ENCODE measurements at regions not wholly inside any gene's neighbourhood (a gene's known extent, or its start where the extent isn't known, plus 50 kb on each side); places are given as distances from the start of the nearest gene placed in this dataset.

DNA sequence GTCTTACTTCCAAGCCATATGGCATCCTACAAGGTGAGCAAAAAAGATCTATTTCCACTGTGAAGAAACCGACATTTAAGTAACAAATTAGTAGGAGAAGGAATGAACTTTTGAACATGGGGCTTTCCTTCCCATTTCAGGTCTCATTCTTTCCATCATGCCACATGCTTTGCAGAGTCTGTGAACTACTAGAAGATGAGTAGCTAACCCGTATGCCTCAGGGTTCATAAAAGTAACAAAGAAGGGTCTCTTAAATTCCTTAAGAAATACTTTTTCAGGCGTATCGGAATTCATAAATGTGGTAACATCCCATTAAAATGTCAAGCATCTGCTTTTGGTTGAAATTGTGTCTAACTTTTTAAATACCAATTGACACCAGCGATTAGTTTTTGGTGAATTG lies 81.3 kb upstream of the TNS3 start:
- DNase-seq, result no peak

DNA sequence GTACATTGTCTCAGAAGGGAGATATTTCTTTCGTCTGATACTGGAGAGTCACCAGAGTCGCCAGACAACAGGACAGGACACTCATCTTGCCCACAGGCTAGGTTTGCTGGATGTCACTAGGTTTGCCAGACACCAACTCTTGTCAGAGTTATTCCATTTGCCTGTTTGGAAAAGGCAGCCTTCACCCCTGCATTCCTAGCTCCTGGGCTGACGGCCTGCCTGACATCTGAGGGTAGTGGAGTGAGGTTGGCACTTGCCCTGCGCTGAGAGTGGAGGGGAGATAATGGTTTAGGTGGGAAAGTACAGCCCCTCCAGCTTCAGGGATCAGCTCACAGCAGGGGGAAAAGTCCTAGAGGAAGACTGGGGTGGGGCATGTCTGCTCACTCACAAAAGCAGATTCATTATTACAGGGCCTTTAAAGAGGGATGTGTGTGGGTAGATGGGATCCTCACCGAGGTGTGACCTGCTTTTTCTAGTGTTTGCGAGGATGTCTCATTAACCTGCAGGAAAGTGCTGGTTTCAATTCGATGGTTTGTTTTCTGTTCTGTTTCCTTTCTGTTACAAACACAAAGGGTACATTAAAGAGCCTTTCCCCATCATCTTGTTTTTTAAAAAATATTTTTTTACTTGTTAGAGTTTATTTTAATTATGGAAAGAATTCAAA lies 79.3 kb upstream of the TNS3 start:
- no peak for DNase-seq

DNA sequence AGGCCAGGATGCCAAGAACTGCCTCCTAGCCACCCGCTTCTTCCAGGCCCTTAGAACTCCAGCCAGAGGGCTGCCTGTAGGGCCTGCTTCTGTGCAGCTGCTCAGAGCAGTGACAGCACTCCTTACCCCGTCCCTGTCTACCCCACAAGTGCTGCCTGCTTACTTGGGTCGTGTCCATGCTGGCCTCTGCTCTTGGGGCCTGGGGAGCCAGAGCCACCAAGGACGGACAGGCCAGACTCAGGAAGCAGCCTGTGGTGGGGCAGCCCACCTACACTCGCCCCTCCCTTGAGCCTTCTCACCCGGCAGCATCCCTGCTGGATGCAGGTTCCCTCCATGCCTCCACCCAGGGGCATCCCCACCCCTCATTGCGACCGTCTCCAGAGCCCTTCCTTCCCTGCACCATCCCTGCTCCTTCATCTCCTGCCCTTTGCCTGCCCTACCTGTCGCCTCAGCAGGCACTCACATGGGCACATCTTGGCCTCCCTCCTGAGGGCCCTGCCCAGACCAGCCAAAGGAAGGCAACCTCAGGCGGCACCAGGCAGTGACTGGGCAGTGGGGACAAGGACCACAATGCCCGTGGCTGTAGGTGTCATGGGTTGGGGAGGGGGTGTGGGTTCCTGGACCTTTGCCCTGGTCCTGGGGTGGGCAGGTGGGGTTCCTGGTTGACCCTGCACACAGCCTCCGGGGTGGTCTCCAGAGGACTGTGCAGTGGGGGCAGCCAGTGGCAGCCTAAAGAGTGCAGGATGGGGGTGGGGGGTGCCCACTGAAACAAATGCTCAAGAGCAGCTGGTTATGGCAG lies 78.0 kb upstream of the TNS3 start:
- no peak for DNase-seq

DNA sequence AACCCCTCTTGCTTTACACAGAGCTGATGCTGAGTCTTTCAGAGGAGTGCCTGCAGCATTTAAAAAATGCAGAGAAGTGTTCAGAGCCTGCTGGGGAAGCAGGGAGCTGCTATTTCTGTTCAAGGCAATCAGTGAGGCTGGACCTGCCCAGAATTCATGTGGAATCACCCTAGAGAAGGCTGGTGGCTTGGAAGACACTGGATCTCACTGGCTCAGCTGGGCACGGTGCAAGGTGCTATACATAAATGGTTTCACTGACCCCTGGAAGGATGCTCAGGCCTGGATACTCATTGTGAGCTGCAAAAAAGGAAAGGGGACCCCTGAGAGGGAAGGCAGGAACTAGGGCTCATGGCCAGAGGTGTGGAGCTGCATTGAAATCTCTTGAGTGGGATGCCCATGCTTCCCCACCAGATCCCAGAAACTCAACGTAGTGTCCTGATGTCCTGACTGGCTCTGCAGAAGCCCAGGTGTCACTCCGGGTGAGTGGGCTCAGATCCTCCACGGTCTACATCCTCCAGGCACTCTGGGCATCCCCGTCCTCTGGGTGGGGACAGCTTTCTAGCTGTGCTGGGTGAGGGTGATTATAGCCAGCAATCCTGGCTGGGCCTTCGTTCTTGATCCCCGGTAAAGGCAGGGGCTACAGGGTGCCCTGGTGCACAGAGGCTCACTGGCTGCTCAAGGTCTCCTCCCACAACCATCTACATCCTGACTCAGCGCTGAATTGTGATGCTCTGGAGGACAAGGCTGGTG lies 77.2 kb upstream of the TNS3 start:
- no peak for DNase-seq

DNA sequence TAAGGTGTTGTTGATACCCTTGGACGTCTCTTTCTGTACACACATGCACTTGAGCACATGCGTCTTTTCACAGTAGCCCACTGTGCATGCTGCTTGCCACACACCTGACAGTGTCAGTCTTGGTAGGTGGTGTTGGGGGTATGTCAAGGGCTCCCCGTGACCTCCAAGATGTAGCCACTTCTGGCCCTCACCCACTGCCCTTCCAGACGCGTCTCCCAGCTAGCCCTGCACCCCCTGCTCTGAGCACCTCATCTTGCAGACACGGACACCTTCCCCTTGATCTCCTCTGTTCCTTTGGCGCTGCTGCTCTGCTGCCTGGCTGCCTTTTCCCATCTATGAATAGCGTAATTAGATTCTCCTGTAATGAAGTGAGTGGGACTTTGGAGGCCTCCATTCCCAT lies 75.2 kb upstream of the TNS3 start:
- no peak for DNase-seq

DNA sequence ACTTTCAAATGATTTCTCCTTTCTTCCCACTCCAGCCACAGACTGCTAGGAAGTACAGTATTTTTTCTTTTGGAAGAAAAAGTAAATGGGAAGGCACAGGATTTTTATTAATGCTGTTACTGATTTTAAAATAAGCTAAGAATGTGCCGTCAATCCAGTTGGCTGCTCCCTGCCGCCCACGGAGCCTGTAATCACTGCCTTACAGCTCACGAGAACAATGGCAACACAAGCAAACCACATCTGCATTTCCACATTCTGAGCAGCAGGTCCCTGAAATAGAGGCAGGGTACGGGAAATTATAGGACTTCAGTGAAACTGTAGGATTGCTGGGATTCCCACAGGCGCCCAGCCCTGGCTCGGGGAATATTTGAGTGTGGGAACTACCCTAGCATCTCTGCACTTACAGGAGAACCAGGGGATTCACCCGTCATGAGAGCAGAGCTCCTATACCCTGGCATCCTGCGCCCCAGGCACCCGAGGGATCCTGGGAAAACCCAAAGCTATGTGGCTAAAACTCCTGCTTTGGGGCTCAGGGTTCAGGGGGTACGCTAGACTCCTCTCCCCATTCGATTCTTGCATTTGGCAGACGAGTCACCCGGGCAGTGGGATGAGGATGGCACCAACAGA lies 72.9 kb upstream of the TNS3 start:
- DNase-seq, result no peak

DNA sequence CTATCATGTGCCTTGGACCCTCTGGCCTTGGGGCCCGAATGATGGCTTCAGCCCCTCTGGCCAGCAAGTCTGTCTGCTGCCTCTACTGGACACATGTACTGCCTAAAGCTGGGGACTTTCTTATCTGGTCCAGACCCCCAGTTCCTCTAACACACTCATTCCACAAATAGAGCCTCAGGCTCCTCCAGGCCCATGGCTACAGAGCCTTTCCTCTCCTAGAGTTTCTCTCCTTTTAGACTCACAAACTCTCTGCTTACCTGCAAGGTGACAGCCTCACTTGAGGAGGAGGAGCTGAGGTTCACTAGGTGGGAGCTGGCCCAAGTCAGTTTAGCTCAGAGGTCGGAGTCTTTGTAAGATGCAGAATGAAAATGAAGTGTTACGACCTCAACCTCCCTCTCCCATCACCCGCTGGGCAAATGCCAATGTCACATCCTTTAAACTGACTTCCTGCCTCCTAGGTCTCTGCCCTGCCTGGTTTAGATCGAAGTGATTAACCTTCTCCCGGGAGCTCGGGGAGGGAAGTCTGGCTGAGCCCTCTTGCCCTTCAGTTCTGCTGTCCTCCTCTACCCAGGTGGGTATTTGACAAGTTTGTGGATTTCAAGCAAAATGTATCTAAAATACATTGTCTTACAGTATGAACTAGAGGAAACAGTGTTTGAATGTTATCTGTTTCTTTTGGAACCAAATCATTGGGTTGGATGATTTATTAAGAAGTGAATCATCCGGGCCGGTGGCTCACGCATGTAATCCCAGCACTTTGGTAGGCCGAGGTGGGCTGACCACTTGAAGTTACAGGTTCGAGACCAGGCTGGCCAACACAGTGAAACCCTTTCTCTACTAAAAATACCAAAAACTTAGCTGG lies 71.9 kb upstream of the TNS3 start:
- DNase-seq, result no peak

DNA sequence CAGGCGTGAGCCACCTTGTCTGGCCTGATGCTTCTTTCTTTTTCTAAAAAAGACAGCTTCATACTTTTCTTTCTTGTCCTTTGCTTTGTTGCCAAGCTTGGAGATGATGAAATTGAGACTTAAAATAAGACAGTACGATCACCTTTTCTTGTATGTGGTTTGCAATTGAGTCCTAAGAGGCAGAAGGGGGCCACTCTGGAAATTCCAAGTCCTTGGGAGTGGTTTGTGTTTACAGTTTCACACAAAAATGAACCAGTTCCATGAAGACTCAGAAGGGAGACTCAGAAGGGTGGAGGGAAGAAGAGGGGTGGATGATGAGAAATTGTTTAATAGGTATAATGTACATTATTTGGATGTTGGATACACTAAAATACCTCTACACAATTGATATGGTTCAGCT lies 70.7 kb upstream of the TNS3 start:
- DNase-seq, result no peak

DNA sequence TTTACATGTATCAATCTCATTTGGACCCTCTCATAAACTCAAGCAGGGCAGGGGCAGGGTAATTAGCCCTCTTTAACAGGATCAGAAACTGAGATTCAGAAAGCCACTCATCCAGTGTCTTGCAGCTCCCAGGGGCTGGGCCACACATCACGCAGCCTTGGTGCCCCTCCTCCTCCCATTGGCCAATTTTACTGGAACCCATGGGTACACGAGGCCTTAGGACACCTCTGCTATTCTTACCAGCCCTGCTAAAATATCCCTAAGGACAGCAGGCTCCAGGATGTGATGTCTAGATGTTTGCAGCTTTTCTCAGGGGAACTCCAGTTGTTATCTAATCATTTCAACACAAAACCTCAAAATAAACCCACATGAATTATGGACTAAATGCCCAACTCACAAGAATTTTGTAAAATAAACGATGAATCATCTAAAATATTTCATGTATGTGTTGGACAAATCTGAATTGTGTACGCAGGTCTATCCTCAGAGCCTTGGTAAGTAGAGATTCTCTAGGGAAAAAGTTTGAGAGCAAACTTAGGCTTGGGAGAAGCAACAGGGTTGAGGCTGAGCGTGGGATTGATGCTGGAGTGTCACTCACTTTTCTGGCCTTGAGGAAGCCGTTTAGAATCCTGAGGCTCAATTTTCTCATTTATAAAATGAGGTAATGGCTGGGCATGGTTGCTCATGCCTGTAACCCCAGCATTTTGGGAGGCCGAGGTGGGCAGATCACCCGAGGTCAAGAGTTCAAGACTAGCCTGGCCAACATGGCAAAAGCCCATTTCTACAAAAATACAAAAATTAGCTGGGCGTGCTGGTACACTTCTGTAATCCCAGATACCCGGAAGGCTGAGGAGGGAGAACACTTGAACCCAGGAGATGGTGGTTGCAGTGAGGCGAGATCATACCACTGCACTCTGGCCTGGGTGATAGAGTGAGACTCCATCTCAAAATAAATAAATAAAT lies 69.7 kb upstream of the TNS3 start:
- DNase-seq, result no peak

DNA sequence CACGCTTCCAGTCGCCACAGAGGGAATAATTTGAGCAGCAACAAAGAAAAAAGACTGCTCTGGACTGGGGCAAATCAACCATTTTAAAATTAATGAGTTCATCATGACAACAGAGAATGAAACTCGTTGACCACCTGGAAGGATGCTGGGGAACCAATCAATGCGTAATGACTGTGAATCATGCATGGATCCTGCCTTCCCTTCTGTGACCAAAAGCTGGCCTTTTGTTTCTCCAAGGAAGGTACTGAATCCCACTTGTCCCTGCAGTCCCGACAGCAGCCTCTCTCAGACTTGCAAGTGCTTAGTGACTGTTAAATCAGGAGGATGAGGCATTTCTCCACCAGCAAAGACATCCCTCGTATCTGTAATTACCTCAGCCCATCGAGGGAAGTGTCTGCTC lies 68.0 kb upstream of the TNS3 start:
- no peak for DNase-seq

DNA sequence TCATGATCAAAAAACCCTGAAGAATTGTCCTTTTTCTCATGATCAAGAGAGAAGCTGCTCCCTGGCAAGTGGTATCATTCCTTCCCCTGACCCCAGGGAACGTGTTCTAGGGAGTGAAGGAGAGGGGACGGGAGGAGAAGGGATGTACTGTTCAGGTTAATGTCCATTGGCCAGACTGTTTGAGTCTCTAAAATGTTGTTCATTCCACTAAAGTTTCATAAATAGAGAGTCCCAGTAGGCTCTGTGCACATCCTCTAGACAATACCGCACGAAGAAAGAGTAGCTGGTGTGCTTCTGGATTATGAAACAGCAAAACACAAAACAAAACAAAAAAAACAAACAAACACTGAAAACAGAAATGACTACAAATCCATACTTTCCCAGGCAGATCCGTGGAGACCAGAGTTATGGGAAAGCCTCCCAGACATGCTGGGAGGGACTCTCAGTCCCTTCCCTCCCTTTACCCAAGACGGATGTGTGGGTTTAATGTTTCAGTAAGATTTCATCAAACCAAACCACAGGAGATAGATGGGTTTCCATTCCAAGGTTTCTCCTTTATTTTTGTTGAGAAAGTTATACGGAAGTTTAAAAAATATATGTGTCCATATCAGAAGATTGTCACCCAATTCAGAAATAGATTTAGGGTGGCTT lies 66.5 kb upstream of the TNS3 start:
- no peak for DNase-seq

DNA sequence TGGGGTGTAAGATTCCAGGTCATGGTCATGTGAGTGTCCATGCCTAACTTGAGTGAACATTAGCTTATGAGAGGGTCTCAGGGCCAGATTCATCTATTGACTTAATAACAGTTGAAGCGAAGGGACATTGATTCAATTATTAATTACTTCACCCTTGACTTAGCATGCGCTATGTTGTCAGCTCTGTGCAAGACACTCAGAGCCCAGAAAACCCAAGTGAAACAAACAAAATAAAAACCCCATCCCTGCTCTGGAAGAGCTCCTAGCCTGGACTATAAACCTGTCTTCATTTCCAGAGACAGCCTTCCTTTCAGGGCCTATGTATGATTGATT lies 66.0 kb upstream of the TNS3 start:
- DNase-seq, result no peak

DNA sequence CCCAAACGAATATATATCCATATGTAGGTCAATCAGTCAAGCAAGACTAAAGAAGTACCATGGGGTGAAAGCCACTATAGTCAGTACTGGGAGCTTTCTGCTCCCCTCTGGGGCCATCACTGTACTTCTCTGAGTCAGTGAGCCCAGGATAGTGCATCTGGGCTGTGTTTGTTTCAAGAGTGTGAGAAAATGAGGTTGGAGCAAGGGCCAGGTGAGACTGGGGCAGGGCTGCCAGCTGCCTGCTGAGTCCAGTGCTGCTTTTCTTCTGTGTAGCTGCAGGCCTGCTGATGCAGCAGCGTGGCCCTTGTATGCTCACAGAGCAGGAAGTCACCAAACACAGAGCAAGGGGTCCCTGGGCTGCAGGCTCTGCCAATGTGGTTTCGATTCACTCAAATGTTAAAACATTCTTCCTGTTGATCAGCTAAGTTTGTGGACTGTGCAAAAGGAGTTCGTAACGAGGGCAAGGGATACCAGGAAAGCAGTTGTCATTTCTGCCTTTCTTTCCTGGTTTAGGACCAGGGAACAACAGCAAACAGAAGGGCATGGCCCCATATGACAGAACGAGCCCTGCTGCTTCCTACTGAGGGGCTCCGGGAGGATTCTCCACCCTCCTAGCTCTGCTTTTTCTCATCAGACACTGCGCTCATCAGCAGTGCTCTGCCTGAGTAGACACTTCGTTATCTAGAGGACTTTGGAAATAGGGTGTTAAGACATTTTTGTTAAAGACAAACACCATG lies 65.4 kb upstream of the TNS3 start:
- peak in 1 of 2 experiments; percentile 20 for DNase-seq

DNA sequence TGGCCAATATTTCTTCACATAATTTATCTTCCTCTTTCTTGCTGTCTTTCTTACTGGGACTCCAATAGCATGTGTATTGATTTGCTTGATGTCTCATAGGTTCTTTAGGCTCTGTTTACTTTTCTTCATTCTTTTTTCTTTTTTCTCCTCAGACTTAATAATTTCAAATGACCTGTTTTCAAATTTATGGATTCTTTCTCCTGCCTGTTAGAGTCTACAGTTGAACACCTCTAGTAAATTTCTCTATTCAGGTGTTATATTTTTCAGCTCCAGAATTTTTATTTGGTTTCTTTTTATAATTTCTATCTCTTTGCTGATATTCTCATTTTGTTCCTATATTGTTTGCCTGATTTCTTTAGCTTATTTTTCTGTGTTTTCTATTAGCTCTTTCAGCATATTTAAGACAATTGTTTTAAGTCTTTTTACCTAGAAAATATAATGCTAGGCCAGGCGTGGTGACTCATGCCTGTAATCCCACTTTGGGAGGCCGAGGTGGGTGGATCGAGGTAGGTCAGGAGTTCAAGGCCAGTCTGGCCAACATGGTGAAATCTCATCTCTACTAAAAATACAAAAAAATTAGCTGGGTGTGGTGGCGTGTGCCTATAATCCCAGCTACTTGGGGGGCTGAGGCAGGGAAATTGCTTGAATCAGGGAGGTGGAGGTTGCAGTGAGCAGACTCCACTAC lies 61.9 kb upstream of the TNS3 start:
- no peak for DNase-seq

DNA sequence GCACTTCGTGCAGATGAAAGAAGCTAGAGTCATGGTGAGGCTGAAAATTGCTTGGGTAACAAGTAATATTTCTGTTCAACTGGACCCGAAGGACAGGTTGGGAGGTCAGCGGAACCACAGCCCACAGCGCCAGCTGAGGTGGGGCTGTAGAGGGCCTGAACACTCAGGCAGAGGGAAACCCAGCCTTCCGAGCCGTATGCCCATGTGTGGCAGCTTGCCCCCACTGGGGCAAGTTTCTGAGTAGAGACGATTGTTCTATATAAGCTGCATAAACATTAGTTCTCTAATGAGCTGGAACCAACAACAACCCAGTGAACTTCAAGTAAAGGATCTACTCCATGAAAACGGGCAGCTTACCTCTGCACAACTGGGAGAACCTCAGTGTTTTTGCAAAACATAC lies 58.4 kb upstream of the TNS3 start:
- no peak for DNase-seq

DNA sequence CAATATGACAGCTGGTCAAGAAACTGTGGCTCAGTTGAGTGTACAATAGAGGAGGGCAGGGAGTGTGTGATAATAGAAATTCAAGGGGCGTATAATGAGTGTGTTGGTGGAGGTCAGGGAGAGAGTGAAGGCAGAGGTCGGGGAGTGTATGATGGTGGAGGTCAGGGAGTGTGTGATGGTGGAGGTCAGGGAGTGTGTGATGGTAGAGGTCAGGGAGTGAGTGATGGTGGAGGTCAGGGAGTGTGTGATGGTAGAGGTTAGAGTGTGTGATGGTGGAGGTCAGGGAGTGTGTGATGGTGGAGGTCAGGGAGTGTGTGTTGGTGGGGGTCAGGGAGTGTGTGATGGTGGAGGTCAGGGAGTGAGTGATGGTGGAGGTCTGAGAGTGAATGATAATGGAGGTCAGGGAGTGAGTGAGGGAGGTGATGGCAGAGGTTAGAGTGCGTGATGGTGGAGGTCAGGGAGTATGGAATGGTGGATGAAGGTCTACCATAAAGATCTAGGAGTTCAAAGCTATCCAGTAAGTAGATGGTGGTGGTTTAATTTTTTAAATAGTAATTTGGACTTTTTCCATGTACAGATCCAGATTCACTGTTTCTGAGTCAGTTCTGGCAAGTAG lies 57.7 kb upstream of the TNS3 start:
- DNase-seq, result no peak

DNA sequence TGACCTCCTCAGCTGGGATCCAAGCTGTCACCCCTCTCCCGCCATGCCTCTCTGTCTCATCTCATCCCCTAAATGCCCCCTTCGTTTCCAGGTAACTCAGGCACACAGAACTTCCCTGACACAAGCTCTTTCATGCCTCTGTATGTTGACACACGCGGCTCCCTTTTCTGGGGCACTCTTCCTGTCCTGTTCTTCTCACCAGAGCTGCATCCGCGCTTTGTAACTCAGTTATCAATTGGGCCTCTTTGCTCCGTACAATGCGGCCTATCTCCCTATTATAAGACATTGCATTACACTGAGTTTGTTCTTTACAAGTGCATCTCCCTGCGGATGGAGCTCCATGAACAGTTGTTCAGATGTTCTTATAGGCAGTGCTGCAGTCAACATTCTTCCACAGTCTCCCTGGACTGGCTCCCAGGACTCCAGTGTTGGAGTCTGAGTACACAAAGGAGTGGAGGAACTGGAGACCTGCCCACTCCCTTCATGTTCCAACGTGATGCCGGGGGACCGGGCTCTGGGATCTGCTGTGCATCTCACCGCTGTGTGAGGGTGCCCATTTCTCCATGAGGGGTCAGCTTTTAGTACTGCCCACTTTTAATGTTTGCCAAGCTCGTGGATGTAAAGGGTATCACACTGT lies 56.9 kb upstream of the TNS3 start:
- no peak for DNase-seq

DNA sequence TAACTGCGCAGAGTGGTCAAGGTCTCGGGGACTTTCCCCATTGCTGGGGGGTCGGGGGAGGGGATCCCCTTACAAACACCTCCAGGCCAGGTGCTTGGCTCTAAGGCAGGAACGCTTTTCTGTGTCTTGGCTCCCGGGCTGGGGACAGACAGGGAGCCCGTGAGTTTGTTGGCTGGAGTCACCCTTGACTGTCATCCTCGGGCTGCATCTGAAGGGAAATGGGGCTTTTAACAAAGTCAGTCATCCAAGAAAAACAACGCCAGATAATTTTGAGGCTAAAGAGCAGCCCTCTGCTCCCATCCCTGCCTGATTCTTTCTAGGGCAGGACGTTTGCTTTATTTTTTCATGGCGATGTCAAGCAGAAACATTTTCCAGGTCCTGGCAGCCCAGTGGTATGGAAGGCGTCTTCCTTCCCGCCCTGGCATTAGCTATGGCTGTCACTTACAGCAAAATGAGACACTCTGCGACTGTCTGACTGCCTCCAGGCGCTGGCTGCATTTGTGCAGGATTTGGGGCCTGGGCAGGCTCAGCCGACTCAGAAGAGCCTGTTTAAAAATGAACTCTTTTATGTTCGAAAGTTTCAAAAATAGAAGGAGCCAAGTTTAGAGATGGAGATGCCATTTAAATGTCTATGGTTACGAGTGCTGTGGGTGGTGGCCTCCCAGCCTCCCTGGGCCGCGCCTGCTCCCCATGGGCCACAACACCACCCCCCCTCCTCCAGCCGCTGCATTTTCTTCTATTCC lies 54.7 kb upstream of the TNS3 start:
- DNase-seq, result no peak

Data from activated T-cell treated with anti-CD3 and anti-CD28 coated beads, Interleukin-2, amount 50 U/mL, for 48 hours (primary cell).